K562 (cell line): ENCODE measurements at regions not wholly inside any gene's neighbourhood (a gene's known extent, or its start where the extent isn't known, plus 50 kb on each side); places are given as distances from the start of the nearest gene placed in this dataset.
A peak's percentile ranks its signal among the peaks of the same experiment; 100 is the strongest.

Experiments
- ARID1B ChIP-seq: fragments of 450-650 bp; IDR thresholded peaks from 2 replicates; pipeline ENCODE4 v1.6.1; 2016; ENCODE audit warnings: antibody characterized with exemption, mild to moderate bottlenecking, inconsistent platforms
- ATF1 ChIP-seq, 2 experiments: fragments of 450-650 bp in 1 of 2; IDR thresholded peaks; 2 replicates each; pipeline ENCODE4 v1.6.1; 2016; ENCODE audit warnings: missing compliant biosample characterization in 1 of 2, missing genetic modification characterization in 1 of 2
- BCOR ChIP-seq: fragments of 450-650 bp; IDR thresholded peaks from 2 replicates; pipeline ENCODE4 v1.6.1; 2016
- C11orf30 ChIP-seq: fragments of 450-650 bp; IDR thresholded peaks from 2 replicates; pipeline ENCODE4 v1.6.1; 2016; ENCODE audit warnings: low read depth, mild to moderate bottlenecking
- CEBPG ChIP-seq, 3 experiments: fragments of 200-800 bp in 1 of 3; sonication (Bioruptor generic) in 1 of 3; sonication (generic) in 1 of 3; formaldehyde crosslinking in 1 of 3; IDR thresholded peaks in 2 of 3; conservative IDR thresholded peaks in 1 of 3; 2 replicates each; pipeline versions ENCODE4 v1.6.1 to v1.8.0; 2016 to 2022; ENCODE audit warnings: missing compliant biosample characterization in 2 of 3, missing genetic modification characterization in 2 of 3, mild to moderate bottlenecking in 1 of 3, missing genetic modification reagents in 1 of 3
- EHMT2 ChIP-seq: fragments of 450-650 bp; IDR thresholded peaks from 2 replicates; pipeline ENCODE4 v1.6.1; 2018; ENCODE audit warnings: antibody characterized with exemption
- HMGN3 ChIP-seq: IDR thresholded peaks from 2 replicates; pipeline ENCODE4 v1.6.1; 2011; ENCODE audit warnings: borderline replicate concordance, low read depth, mild to moderate bottlenecking, mixed read lengths, low read length; ENCODE audit not compliant: insufficient read length; ENCODE audit errors: extremely low read depth
- MYC ChIP-seq, 2 experiments: fragments of 250-450 bp in 1 of 2; sonication (Bioruptor Pico) in 1 of 2; IDR thresholded peaks; 2 replicates each; pipeline versions ENCODE4 v1.5.1 to v1.6.1; 2012 to 2021; ENCODE audit warnings: low read depth in 2 of 2, borderline replicate concordance in 1 of 2, improper control_type of control experiment in 1 of 2, low read length in 1 of 2, mild to moderate bottlenecking in 1 of 2, moderate library complexity in 1 of 2
- NFIC ChIP-seq: fragments of 450-650 bp; IDR thresholded peaks from 2 replicates; pipeline ENCODE4 v1.6.1; 2017; ENCODE audit warnings: mild to moderate bottlenecking, inconsistent platforms
- PCBP1 ChIP-seq: fragments of 200-400 bp; formaldehyde crosslinking; IDR thresholded peaks from 2 replicates; pipeline ENCODE4 v1.6.1; 2018; ENCODE audit warnings: mild to moderate bottlenecking, low read depth, low read length; ENCODE audit not compliant: poor library complexity, severe bottlenecking
- SPI1 ChIP-seq: IDR thresholded peaks from 2 replicates; pipeline ENCODE4 v1.6.1; 2011; ENCODE audit warnings: low read depth, low read length, control low read depth, borderline replicate concordance
- SRSF9 ChIP-seq: fragments of 200-400 bp; formaldehyde crosslinking; IDR thresholded peaks from 2 replicates; pipeline ENCODE4 v1.6.1; 2017; ENCODE audit warnings: low read depth, low read length, borderline replicate concordance
- YBX1 ChIP-seq: fragments of 450-650 bp; IDR thresholded peaks from 2 replicates; pipeline ENCODE4 v1.7.1; 2016; ENCODE audit warnings: mild to moderate bottlenecking
- ZBTB7A ChIP-seq: IDR thresholded peaks from 2 replicates; pipeline ENCODE4 v1.6.1; 2011; ENCODE audit warnings: low read depth, mild to moderate bottlenecking, low read length, moderate library complexity, borderline replicate concordance; ENCODE audit not compliant: control insufficient read depth
- ZNF384 ChIP-seq: IDR thresholded peaks from 2 replicates; pipeline ENCODE4 v1.6.1; 2012; ENCODE audit warnings: low read depth, low read length, improper control_type of control experiment
- TF ChIP-seq, protein P1 (sequence below): sonication (generic); formaldehyde crosslinking; IDR thresholded peaks from 2 replicates; pipeline ENCODE4 v1.8.0; 2022; ENCODE audit warnings: missing genetic modification reagents, mild to moderate bottlenecking, borderline replicate concordance
- TF ChIP-seq, protein P2 (sequence below): fragments of 450-650 bp; IDR thresholded peaks from 2 replicates; pipeline ENCODE4 v1.6.1; 2018; ENCODE audit warnings: mild to moderate bottlenecking, low read depth; ENCODE audit not compliant: partially characterized antibody
- TF ChIP-seq, protein P3 (sequence below): fragments of 250-450 bp; sonication (Bioruptor Pico); IDR thresholded peaks from 2 replicates; pipeline ENCODE4 v1.4.0; 2020
- TF ChIP-seq, protein P4 (sequence below): fragments of 200-800 bp; sonication (Bioruptor generic); IDR thresholded peaks from 2 replicates; pipeline ENCODE4 v1.6.1; 2017; ENCODE audit warnings: missing genetic modification characterization, missing compliant biosample characterization
- TF ChIP-seq, protein P5 (sequence below): sonication (generic); formaldehyde crosslinking; IDR thresholded peaks from 2 replicates; pipeline ENCODE4 v1.8.0; 2022; ENCODE audit warnings: mild to moderate bottlenecking, low read depth, missing genetic modification reagents

DNA sequence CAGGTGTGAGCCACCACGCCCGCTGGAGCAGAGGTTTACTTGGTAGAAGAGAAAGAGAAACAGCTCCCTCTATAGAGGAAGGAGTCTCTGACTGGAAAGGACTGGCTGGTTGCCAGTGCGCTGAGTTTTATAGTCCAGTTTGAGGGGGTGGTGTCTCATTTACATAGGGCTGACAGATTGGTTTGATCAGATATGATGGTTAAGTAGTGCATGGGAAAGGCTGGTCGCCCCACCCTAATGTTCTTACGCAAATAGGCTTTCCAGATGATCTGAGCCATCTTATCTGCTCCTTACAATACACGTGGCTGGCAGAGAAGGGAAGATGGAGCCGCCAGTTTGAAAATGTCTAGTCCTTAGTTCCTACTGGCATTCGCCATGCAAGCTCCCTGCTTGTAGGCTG, 439.5 kb downstream of the NAF1 start (continued):
- TF ChIP-seq, protein P1, sequence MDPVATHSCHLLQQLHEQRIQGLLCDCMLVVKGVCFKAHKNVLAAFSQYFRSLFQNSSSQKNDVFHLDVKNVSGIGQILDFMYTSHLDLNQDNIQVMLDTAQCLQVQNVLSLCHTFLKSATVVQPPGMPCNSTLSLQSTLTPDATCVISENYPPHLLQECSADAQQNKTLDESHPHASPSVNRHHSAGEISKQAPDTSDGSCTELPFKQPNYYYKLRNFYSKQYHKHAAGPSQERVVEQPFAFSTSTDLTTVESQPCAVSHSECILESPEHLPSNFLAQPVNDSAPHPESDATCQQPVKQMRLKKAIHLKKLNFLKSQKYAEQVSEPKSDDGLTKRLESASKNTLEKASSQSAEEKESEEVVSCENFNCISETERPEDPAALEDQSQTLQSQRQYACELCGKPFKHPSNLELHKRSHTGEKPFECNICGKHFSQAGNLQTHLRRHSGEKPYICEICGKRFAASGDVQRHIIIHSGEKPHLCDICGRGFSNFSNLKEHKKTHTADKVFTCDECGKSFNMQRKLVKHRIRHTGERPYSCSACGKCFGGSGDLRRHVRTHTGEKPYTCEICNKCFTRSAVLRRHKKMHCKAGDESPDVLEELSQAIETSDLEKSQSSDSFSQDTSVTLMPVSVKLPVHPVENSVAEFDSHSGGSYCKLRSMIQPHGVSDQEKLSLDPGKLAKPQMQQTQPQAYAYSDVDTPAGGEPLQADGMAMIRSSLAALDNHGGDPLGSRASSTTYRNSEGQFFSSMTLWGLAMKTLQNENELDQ (CRISPR knock-in tag): no peak
- TF ChIP-seq C11orf30: no peak
- no peak for TF ChIP-seq YBX1
- TF ChIP-seq CEBPG (CRISPR knock-in tag; IDR thresholded peaks at IDR 0.05): no peak
- 0 out of 4 replicates have a peak, but pooled peaks of 1 of the 2 experiments have one; percentile 21 for TF ChIP-seq CEBPG (tag; conservative IDR thresholded peaks at IDR 0.05 in 1 of 2, IDR thresholded peaks at IDR 0.05 in 1 of 2)
- TF ChIP-seq, protein P2, sequence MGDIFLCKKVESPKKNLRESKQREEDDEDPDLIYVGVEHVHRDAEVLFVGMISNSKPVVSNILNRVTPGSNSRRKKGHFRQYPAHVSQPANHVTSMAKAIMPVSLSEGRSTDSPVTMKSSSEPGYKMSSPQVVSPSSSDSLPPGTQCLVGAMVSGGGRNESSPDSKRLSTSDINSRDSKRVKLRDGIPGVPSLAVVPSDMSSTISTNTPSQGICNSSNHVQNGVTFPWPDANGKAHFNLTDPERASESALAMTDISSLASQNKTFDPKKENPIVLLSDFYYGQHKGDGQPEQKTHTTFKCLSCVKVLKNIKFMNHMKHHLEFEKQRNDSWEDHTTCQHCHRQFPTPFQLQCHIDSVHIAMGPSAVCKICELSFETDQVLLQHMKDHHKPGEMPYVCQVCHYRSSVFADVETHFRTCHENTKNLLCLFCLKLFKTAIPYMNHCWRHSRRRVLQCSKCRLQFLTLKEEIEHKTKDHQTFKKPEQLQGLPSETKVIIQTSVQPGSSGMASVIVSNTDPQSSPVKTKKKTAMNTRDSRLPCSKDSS: no peak
- no peak for TF ChIP-seq PCBP1
- TF ChIP-seq MYC (IDR thresholded peaks at IDR 0.05; ENCODE audit: low read depth, low read length): peak; percentile 75
- no peak for TF ChIP-seq MYC (CRISPR knock-in tag; IDR thresholded peaks at IDR 0.05; ENCODE audit: borderline replicate concordance, low read depth)
- peak; percentile 92 for TF ChIP-seq NFIC
- TF ChIP-seq HMGN3: no peak
- no peak for TF ChIP-seq EHMT2
- no peak for TF ChIP-seq SPI1
- TF ChIP-seq BCOR: no peak
- TF ChIP-seq ATF1 (CRISPR knock-in tag; IDR thresholded peaks at IDR 0.05): no peak
- TF ChIP-seq ATF1 (tag; IDR thresholded peaks at IDR 0.05): peak; percentile 38
- TF ChIP-seq ZNF384: no peak
- TF ChIP-seq, protein P3, sequence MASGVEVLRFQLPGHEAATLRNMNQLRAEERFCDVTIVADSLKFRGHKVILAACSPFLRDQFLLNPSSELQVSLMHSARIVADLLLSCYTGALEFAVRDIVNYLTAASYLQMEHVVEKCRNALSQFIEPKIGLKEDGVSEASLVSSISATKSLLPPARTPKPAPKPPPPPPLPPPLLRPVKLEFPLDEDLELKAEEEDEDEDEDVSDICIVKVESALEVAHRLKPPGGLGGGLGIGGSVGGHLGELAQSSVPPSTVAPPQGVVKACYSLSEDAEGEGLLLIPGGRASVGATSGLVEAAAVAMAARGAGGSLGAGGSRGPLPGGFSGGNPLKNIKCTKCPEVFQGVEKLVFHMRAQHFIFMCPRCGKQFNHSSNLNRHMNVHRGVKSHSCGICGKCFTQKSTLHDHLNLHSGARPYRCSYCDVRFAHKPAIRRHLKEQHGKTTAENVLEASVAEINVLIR (CRISPR knock-in tag): 0 out of 2 replicates have a peak, but pooled peaks have one; percentile 23
- no peak for TF ChIP-seq SRSF9
- TF ChIP-seq, protein P4, sequence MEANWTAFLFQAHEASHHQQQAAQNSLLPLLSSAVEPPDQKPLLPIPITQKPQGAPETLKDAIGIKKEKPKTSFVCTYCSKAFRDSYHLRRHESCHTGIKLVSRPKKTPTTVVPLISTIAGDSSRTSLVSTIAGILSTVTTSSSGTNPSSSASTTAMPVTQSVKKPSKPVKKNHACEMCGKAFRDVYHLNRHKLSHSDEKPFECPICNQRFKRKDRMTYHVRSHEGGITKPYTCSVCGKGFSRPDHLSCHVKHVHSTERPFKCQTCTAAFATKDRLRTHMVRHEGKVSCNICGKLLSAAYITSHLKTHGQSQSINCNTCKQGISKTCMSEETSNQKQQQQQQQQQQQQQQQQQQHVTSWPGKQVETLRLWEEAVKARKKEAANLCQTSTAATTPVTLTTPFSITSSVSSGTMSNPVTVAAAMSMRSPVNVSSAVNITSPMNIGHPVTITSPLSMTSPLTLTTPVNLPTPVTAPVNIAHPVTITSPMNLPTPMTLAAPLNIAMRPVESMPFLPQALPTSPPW (CRISPR knock-in tag): peak; percentile 66; the same call in 1 of the 2 replicates
- TF ChIP-seq ARID1B: 0 out of 2 replicates have a peak, but pooled peaks have one; percentile 29
- TF ChIP-seq, protein P5, sequence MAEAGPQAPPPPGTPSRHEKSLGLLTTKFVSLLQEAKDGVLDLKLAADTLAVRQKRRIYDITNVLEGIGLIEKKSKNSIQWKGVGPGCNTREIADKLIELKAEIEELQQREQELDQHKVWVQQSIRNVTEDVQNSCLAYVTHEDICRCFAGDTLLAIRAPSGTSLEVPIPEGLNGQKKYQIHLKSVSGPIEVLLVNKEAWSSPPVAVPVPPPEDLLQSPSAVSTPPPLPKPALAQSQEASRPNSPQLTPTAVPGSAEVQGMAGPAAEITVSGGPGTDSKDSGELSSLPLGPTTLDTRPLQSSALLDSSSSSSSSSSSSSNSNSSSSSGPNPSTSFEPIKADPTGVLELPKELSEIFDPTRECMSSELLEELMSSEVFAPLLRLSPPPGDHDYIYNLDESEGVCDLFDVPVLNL: no peak
- TF ChIP-seq ZBTB7A: no peak
